ENCODE measurements at regions not wholly inside any gene's neighbourhood (a gene's known extent, or its start where the extent isn't known, plus 50 kb on each side); places are given as distances from the start of the nearest gene placed in this dataset.

GRCh38 chr5:120035815-120036577 lies 406.6 kb downstream of the FAM170A start:
- TF ChIP-seq CTCF (IDR thresholded peaks at IDR 0.05) (no peak), POLR2A (IDR thresholded peaks at IDR 0.05) (no peak), POLR2AphosphoS5 (IDR thresholded peaks at IDR 0.05) (no peak)

Data from sigmoid colon (tissue), 4 donors.